Smooth muscle cell (in vitro differentiated cells): ENCODE measurements at regions not wholly inside any gene's neighbourhood (a gene's known extent, or its start where the extent isn't known, plus 50 kb on each side); places are given as distances from the start of the nearest gene placed in this dataset.

ENCODE experiments used
- DNase-seq: peaks from one replicate; lab custom pipeline; 2025; ENCODE audit not compliant: unreplicated experiment; lab: John Stamatoyannopoulos, UW
- H2AFZ ChIP-seq: fragments of 200-600 bp; sonication (generic); 2 replicates; pipeline ENCODE4 v1.6.0; 2016; ENCODE audit warnings: antibody characterized with exemption, low read depth, mild to moderate bottlenecking
- H3F3A ChIP-seq: fragments of 200-600 bp; sonication (generic); 2 replicates; pipeline ENCODE4 v1.6.0; 2017; ENCODE audit warnings: antibody characterized with exemption, low read depth
- H3K27ac ChIP-seq: fragments of 200-600 bp; sonication (generic); 2 replicates; pipeline ENCODE4 v1.5.1; 2016; ENCODE audit warnings: low read depth, mild to moderate bottlenecking
- H3K27me3 ChIP-seq: fragments of 200-600 bp; sonication (generic); 2 replicates; pipeline ENCODE4 v1.6.1; 2016; ENCODE audit warnings: low read depth, mild to moderate bottlenecking
- H3K36me3 ChIP-seq: fragments of 200-600 bp; sonication (generic); 2 replicates; pipeline ENCODE4 v1.5.1; 2016; ENCODE audit warnings: low read depth
- H3K4me1 ChIP-seq: fragments of 200-600 bp; sonication (generic); 2 replicates; pipeline ENCODE4 v1.5.1; 2016; ENCODE audit warnings: low read depth
- H3K4me2 ChIP-seq: fragments of 200-600 bp; sonication (generic); 2 replicates; pipeline ENCODE4 v1.6.0; 2016; ENCODE audit warnings: mild to moderate bottlenecking
- H3K4me3 ChIP-seq: fragments of 200-600 bp; sonication (generic); 2 replicates; pipeline ENCODE4 v1.5.1; 2016; ENCODE audit warnings: mild to moderate bottlenecking
- H3K79me2 ChIP-seq: fragments of 200-600 bp; sonication (generic); 2 replicates; pipeline ENCODE4 v1.6.0; 2016; ENCODE audit warnings: low read depth, mild to moderate bottlenecking
- H3K9ac ChIP-seq: fragments of 200-600 bp; sonication (generic); 2 replicates; pipeline ENCODE4 v1.6.0; 2016; ENCODE audit warnings: low read depth
- H3K9me3 ChIP-seq: fragments of 200-600 bp; sonication (generic); replicated peaks from 2 replicates; pipeline ENCODE4 v1.5.1; 2016; ENCODE audit warnings: low read depth
- H4K20me1 ChIP-seq: fragments of 200-600 bp; sonication (generic); 2 replicates; pipeline ENCODE4 v1.6.0; 2016; ENCODE audit warnings: low read depth
- WGBS: methylation state at CpG from one replicate; pipeline ENCODE4 v1.1.7; 2016; ENCODE audit warnings: low lambda C conversion rate; 5-methylcytosine and 5-hydroxymethylcytosine counted together
- TF ChIP-seq, protein P1 (sequence below): fragments of 200-600 bp; sonication (generic); IDR thresholded peaks from 2 replicates; pipeline ENCODE4 v1.5.1; 2017; ENCODE audit warnings: borderline replicate concordance, mild to moderate bottlenecking, antibody characterized with exemption; ENCODE audit not compliant: insufficient read depth, poor library complexity, severe bottlenecking

DNA sequence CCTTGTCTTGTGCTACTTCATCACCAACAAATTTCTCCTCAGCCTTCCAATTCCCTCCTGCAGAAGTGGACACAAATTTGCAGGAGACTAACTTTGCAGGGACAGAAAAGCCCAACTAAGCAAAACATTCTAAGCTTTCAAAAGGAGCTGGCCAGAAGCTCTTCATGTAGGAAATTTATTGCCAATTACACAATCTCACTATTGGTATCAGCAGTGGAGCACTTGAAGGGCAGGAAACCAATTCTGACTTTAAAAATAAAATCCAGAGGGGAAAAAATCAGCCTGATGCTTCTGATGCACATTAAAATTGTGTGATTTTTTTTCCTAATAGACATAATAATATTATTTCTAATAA is 193.3 kb downstream of the LY86 start:
- no peaks in the 10 kb centered on the region for H3K4me1 ChIP-seq
- no peak for DNase-seq
- H3K27ac ChIP-seq: peak overlapping the region; percentile 34
- no peak overlapping the region for H2AFZ ChIP-seq
- H3K9me3 ChIP-seq: no peaks in the 10 kb centered on the region
- peaks cover 4% of the 10 kb centered on the region for H3F3A ChIP-seq
- no peaks in the 10 kb centered on the region for H3K79me2 ChIP-seq
- H3K4me2 ChIP-seq: peak overlapping the region; percentile 34
- H4K20me1 ChIP-seq: no peaks in the 10 kb centered on the region
- no peaks in the 10 kb centered on the region for H3K27me3 ChIP-seq
- TF ChIP-seq, protein P1, sequence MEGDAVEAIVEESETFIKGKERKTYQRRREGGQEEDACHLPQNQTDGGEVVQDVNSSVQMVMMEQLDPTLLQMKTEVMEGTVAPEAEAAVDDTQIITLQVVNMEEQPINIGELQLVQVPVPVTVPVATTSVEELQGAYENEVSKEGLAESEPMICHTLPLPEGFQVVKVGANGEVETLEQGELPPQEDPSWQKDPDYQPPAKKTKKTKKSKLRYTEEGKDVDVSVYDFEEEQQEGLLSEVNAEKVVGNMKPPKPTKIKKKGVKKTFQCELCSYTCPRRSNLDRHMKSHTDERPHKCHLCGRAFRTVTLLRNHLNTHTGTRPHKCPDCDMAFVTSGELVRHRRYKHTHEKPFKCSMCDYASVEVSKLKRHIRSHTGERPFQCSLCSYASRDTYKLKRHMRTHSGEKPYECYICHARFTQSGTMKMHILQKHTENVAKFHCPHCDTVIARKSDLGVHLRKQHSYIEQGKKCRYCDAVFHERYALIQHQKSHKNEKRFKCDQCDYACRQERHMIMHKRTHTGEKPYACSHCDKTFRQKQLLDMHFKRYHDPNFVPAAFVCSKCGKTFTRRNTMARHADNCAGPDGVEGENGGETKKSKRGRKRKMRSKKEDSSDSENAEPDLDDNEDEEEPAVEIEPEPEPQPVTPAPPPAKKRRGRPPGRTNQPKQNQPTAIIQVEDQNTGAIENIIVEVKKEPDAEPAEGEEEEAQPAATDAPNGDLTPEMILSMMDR: no peak
- no peak overlapping the region for H3K9ac ChIP-seq
- no peak overlapping the region for H3K4me3 ChIP-seq
- no peaks in the 10 kb centered on the region for H3K36me3 ChIP-seq

DNA sequence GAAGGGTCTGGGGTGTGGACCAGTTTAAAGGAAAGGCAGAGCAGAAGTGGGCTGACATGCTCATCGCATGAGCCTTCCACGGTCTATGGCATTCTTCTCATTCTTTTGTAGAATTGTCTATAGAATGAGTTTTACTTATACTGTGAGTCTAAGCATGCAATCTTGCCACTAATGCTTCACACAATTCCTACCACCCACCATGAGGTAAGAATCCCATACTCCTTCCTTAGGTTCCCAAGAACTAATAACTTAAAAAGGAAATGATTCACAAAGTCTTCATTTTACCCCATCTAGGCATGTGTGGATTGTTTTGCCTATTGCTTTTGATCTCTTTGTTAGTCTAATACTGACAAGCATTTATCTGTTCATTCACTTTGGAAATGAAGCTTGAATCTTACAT is 195.2 kb downstream of the LY86 start:
- Histone ChIP-seq H3K27ac (no peak overlapping the region), H3F3A (peaks cover 4% of the 10 kb centered on the region), H4K20me1 (no peaks in the 10 kb centered on the region), H3K4me2 (peak overlapping the region; percentile 29), H3K27me3 (no peaks in the 10 kb centered on the region), H3K79me2 (no peaks in the 10 kb centered on the region), H3K4me1 (no peaks in the 10 kb centered on the region), H3K4me3 (no peak overlapping the region), H3K9ac (no peak overlapping the region), H3K9me3 (no peaks in the 10 kb centered on the region), H3K36me3 (no peaks in the 10 kb centered on the region), H2AFZ (peak overlapping the region; percentile 5)
- TF ChIP-seq, protein P1: no peak
- WGBS: 33% methylated on average over 2 of the region's 2 CpGs
- DNase-seq: no peak

DNA sequence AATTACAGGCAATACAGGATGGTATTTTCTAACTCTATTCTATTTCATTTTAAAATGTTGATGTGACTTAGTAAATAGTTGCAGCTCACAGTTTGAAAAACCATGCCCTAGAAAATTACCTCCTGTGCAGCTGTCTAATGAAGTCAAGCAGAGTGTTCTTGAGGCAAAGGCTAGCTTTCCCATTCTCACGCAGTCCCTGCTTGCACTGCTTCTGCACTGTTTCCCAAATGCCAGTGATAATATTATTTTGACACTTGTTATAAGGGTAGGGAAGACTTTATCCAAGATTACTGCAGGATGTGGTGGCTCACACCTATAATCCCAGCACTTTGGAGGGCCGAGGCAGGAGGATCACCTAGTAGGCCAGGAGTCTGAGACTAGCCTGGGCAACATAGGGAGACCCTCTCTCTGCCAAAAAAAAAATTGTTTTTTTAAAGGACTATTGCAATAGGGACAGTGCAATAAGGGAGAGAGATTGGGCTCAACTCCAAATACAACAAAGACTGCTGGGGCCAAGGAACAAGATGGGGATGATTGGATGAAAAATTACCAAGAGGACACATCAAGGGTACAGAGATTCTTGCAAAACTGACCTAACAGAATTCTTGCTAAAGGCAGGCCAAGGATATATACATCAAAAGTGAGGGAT is 196.1 kb downstream of the LY86 start:
- Histone ChIP-seq H3K9ac (no peak overlapping the region), H3K9me3 (no peaks in the 10 kb centered on the region), H3K36me3 (no peaks in the 10 kb centered on the region), H3K79me2 (no peaks in the 10 kb centered on the region), H3K4me3 (no peak overlapping the region), H3K4me2 (no peak overlapping the region), H4K20me1 (no peaks in the 10 kb centered on the region), H3K27me3 (no peaks in the 10 kb centered on the region), H3K4me1 (no peaks in the 10 kb centered on the region), H3F3A (peaks cover 4% of the 10 kb centered on the region), H2AFZ (no peak overlapping the region), H3K27ac (no peak overlapping the region)
- DNase-seq: no peak
- TF ChIP-seq, protein P1: no peak
- 85% methylated on average over 2 of the region's 2 CpGs for WGBS

DNA sequence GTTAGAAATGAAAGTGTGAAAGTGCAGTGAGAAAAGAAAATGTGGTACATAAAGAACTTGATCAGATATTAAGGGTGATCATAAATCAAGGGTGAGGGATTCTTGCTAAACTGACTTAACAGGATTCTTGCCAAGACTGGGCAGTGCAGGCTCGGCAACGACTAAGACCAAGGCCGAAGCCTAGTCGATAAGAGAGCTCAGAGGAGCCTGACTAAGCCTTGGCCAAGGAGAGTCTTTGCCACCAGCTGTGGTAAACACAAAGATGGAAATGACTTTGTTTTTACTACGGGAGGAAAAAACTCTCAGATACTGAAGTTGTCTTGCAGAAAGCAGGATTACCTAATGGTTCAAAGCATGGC is 196.6 kb downstream of the LY86 start:
- no peak overlapping the region for H3K9ac ChIP-seq
- no peak overlapping the region for H3K4me2 ChIP-seq
- TF ChIP-seq, protein P1: no peak
- no peaks in the 10 kb centered on the region for H4K20me1 ChIP-seq
- H3K4me1 ChIP-seq: no peaks in the 10 kb centered on the region
- H3K9me3 ChIP-seq: no peaks in the 10 kb centered on the region
- no peaks in the 10 kb centered on the region for H3K79me2 ChIP-seq
- WGBS: 48% methylated on average over 5 of the region's 5 CpGs
- H3K27me3 ChIP-seq: no peaks in the 10 kb centered on the region
- peaks cover 4% of the 10 kb centered on the region for H3F3A ChIP-seq
- no peak overlapping the region for H2AFZ ChIP-seq
- no peak for DNase-seq
- no peak overlapping the region for H3K27ac ChIP-seq
- no peak overlapping the region for H3K4me3 ChIP-seq
- H3K36me3 ChIP-seq: no peaks in the 10 kb centered on the region
